Trophoblast cell (in vitro differentiated cells and primary cell): ENCODE measurements at regions not wholly inside any gene's neighbourhood (a gene's known extent, or its start where the extent isn't known, plus 50 kb on each side); places are given as distances from the start of the nearest gene placed in this dataset.

ENCODE experiments used
- DNase-seq, 2 donors: peaks; one replicate each; pipeline ENCODE4 v3.0.0-alpha.2; 2016
- H2AFZ ChIP-seq: 2 replicates; pipeline ENCODE4 v1.6.1; 2013; ENCODE audit warnings: low read length, moderate library complexity, mild to moderate bottlenecking; ENCODE audit not compliant: insufficient read depth, poor library complexity
- H2AK5ac ChIP-seq: 2 replicates; pipeline ENCODE4 v1.6.1; 2013; ENCODE audit warnings: mild to moderate bottlenecking, low read length
- H2BK120ac ChIP-seq: 2 replicates; pipeline ENCODE4 v1.6.1; 2013; ENCODE audit warnings: low read length, mild to moderate bottlenecking, moderate library complexity; ENCODE audit not compliant: insufficient read depth, poor library complexity
- H2BK12ac ChIP-seq: 2 replicates; pipeline ENCODE4 v1.6.1; 2013; ENCODE audit warnings: mild to moderate bottlenecking, low read length, moderate library complexity
- H2BK5ac ChIP-seq: 2 replicates; pipeline ENCODE4 v1.6.1; 2013; ENCODE audit warnings: low read length, low read depth, moderate library complexity, mild to moderate bottlenecking; ENCODE audit not compliant: poor library complexity
- H3K14ac ChIP-seq: 2 replicates; pipeline ENCODE4 v1.6.1; 2013; ENCODE audit warnings: mild to moderate bottlenecking, low read length
- H3K18ac ChIP-seq: 2 replicates; pipeline ENCODE4 v1.6.1; 2013; ENCODE audit warnings: mild to moderate bottlenecking, low read length
- H3K23ac ChIP-seq: 2 replicates; pipeline ENCODE4 v1.6.1; 2013; ENCODE audit warnings: low read length
- H3K27ac ChIP-seq: 2 replicates; pipeline ENCODE4 v1.5.1; 2013; ENCODE audit warnings: low read depth, mild to moderate bottlenecking, inconsistent platforms, low read length, moderate library complexity
- H3K27me3 ChIP-seq: 2 replicates; pipeline ENCODE4 v1.6.1; 2013; ENCODE audit warnings: inconsistent platforms, mild to moderate bottlenecking, low read length, moderate library complexity; ENCODE audit not compliant: insufficient read depth
- H3K36me3 ChIP-seq, 2 experiments: 1 replicate in 1 of 2; 2 replicates in 1 of 2; pipeline ENCODE4 v1.6.1; 2013; ENCODE audit warnings: low read length in 2 of 2, mild to moderate bottlenecking in 2 of 2, moderate library complexity in 1 of 2; ENCODE audit not compliant: insufficient read depth in 2 of 2, control insufficient read depth in 1 of 2
- H3K4ac ChIP-seq: 2 replicates; pipeline ENCODE4 v1.6.1; 2013; ENCODE audit warnings: low read depth, mild to moderate bottlenecking, low read length, moderate library complexity
- H3K4me1 ChIP-seq, 2 experiments: 1 replicate in 1 of 2; 2 replicates in 1 of 2; pipeline ENCODE4 v1.6.1; 2013; ENCODE audit warnings: low read length in 2 of 2, mild to moderate bottlenecking in 2 of 2, moderate library complexity in 1 of 2; ENCODE audit not compliant: insufficient read depth in 2 of 2, control insufficient read depth in 1 of 2
- H3K4me2 ChIP-seq: 2 replicates; pipeline ENCODE4 v1.6.1; 2013; ENCODE audit warnings: inconsistent platforms, mild to moderate bottlenecking, low read length, moderate library complexity
- H3K4me3 ChIP-seq: 2 replicates; pipeline ENCODE4 v1.5.1; 2013; ENCODE audit warnings: mild to moderate bottlenecking, low read depth, low read length, inconsistent platforms
- H3K79me1 ChIP-seq: one replicate; pipeline ENCODE4 v1.6.1; 2013; ENCODE audit warnings: low read length
- H3K79me2 ChIP-seq: 2 replicates; pipeline ENCODE4 v1.6.1; 2013; ENCODE audit warnings: low read length, mild to moderate bottlenecking; ENCODE audit not compliant: control insufficient read depth, insufficient read depth, poor library complexity
- H3K9ac ChIP-seq: 2 replicates; pipeline ENCODE4 v1.6.1; 2013; ENCODE audit warnings: mild to moderate bottlenecking, low read length
- H3K9me3 ChIP-seq: 2 replicates; pipeline ENCODE4 v1.6.1; 2013; ENCODE audit warnings: low read depth, mild to moderate bottlenecking, control low read depth, inconsistent platforms, low read length; ENCODE audit not compliant: insufficient read depth
- H4K12ac ChIP-seq: 2 replicates; pipeline ENCODE4 v1.6.1; 2013; ENCODE audit warnings: low read depth, mild to moderate bottlenecking, low read length, moderate library complexity
- H4K8ac ChIP-seq: 2 replicates; pipeline ENCODE4 v1.6.1; 2013; ENCODE audit warnings: low read depth, mild to moderate bottlenecking, low read length, moderate library complexity
- H4K91ac ChIP-seq: one replicate; pipeline ENCODE4 v1.6.1; 2013; ENCODE audit warnings: low read depth, mild to moderate bottlenecking, low read length, moderate library complexity
- WGBS: extraction: QIAGEN DNeasy Blood & Tissue Kit; methylation state at CpG from one replicate; pipeline ENCODE4 v1.1.7; 2013; ENCODE audit warnings: missing lambda C conversion rate; ENCODE audit not compliant: insufficient read length, insufficient coverage; ENCODE audit errors: extremely low coverage; 5-methylcytosine and 5-hydroxymethylcytosine counted together

GRCh38 chr9:86800681-86801080, 146.6 kb downstream of the GAS1 start:
- H3K27me3 ChIP-seq: no peaks in the 10 kb centered on the region
- H3K9me3 ChIP-seq: peaks cover 8% of the 10 kb centered on the region
- H3K79me2 ChIP-seq: no peaks in the 10 kb centered on the region
- H3K18ac ChIP-seq: no peak overlapping the region
- no peaks in the 10 kb centered on the region for H3K4me1 ChIP-seq
- H3K4me3 ChIP-seq: no peak overlapping the region
- no peaks in the 10 kb centered on the region for H3K36me3 ChIP-seq
- DNase-seq: no peak
- no peak overlapping the region for H2BK12ac ChIP-seq
- no peak overlapping the region for H3K27ac ChIP-seq
- no peak overlapping the region for H3K4ac ChIP-seq
- no peak overlapping the region for H3K23ac ChIP-seq
- no peak overlapping the region for H3K4me2 ChIP-seq
- no peak overlapping the region for H2AFZ ChIP-seq
- no peak overlapping the region for H2BK120ac ChIP-seq
- no peak overlapping the region for H4K8ac ChIP-seq
- no peak overlapping the region for H2AK5ac ChIP-seq
- no peak overlapping the region for H4K12ac ChIP-seq
- no peak overlapping the region for H3K14ac ChIP-seq
- H4K91ac ChIP-seq: no peak overlapping the region
- H2BK5ac ChIP-seq: no peak overlapping the region
- H3K9ac ChIP-seq: no peak overlapping the region
- no peaks in the 10 kb centered on the region for H3K79me1 ChIP-seq
- WGBS: no CpG with 5 or more reads among the region's 3 CpGs

- Histone ChIP-seq H2BK5ac (no peak overlapping the region), H3K79me2 (no peaks in the 10 kb centered on the region), H3K9ac (no peak overlapping the region), H3K27ac (no peak overlapping the region), H3K14ac (no peak overlapping the region), H4K91ac (no peak overlapping the region), H4K12ac (no peak overlapping the region), H2BK12ac (no peak overlapping the region), H3K18ac (no peak overlapping the region), H3K27me3 (no peaks in the 10 kb centered on the region), H3K79me1 (no peaks in the 10 kb centered on the region), H3K4me3 (no peak overlapping the region), H2AFZ (no peak overlapping the region), H3K4me1 (peaks cover 5 to 6% of the 10 kb centered on the region in 2 experiments), H2AK5ac (no peak overlapping the region), H3K23ac (no peak overlapping the region), H3K9me3 (peaks cover 8% of the 10 kb centered on the region), H3K4me2 (no peak overlapping the region), H2BK120ac (no peak overlapping the region), H4K8ac (no peak overlapping the region), H3K4ac (no peak overlapping the region), H3K36me3 (no peaks in the 10 kb centered on the region)
- no peak for DNase-seq
- WGBS: no CpG with 5 or more reads among the region's 4 CpGs
Observed at GRCh38 chr9:86798966-86799365, 148.3 kb downstream of the GAS1 start.

- peaks cover 5 to 6% of the 10 kb centered on the region in 2 experiments for H3K4me1 ChIP-seq
- H3K79me2 ChIP-seq: no peaks in the 10 kb centered on the region
- DNase-seq: no peak
- no peak overlapping the region for H3K4me2 ChIP-seq
- H3K18ac ChIP-seq: no peak overlapping the region
- H4K91ac ChIP-seq: no peak overlapping the region
- H3K36me3 ChIP-seq: no peaks in the 10 kb centered on the region
- H4K12ac ChIP-seq: no peak overlapping the region
- H3K9ac ChIP-seq: no peak overlapping the region
- no peak overlapping the region for H2AK5ac ChIP-seq
- H3K4ac ChIP-seq: no peak overlapping the region
- no peaks in the 10 kb centered on the region for H3K79me1 ChIP-seq
- H2BK12ac ChIP-seq: no peak overlapping the region
- no peak overlapping the region for H2AFZ ChIP-seq
- H3K4me3 ChIP-seq: no peak overlapping the region
- no peak overlapping the region for H4K8ac ChIP-seq
- H3K14ac ChIP-seq: no peak overlapping the region
- no peak overlapping the region for H2BK120ac ChIP-seq
- H3K23ac ChIP-seq: no peak overlapping the region
- WGBS: no CpG with 5 or more reads among the region's 2 CpGs
- no peak overlapping the region for H3K27ac ChIP-seq
- no peak overlapping the region for H2BK5ac ChIP-seq
- H3K27me3 ChIP-seq: no peaks in the 10 kb centered on the region
- no peaks in the 10 kb centered on the region for H3K9me3 ChIP-seq
Observed at GRCh38 chr9:86796666-86797065, 150.6 kb downstream of the GAS1 start.

GRCh38 chr9:86795823-86796553, 151.3 kb downstream of the GAS1 start:
- DNase-seq: peak in 1 of 2 donors; percentile 9
- Histone ChIP-seq H2AFZ (no peak overlapping the region), H2BK120ac (no peak overlapping the region), H3K4me2 (no peak overlapping the region), H3K27ac (no peak overlapping the region), H3K36me3 (no peaks in the 10 kb centered on the region), H4K12ac (no peak overlapping the region), H3K4me3 (no peak overlapping the region), H3K14ac (no peak overlapping the region), H2AK5ac (no peak overlapping the region), H4K91ac (no peak overlapping the region), H3K79me2 (no peaks in the 10 kb centered on the region), H3K9ac (no peak overlapping the region), H2BK12ac (no peak overlapping the region), H3K9me3 (no peaks in the 10 kb centered on the region), H3K18ac (no peak overlapping the region), H2BK5ac (no peak overlapping the region), H3K79me1 (no peaks in the 10 kb centered on the region), H4K8ac (no peak overlapping the region), H3K27me3 (no peaks in the 10 kb centered on the region), H3K4me1 (peaks cover 5 to 6% of the 10 kb centered on the region in 2 experiments), H3K4ac (no peak overlapping the region), H3K23ac (no peak overlapping the region)
- no CpG with 5 or more reads among the region's 9 CpGs for WGBS
